Ovary (tissue), 3 donors: ENCODE measurements at regions not wholly inside any gene's neighbourhood (a gene's known extent, or its start where the extent isn't known, plus 50 kb on each side); places are given as distances from the start of the nearest gene placed in this dataset.
"Not testable (repeated sequence)": the region's sequence is repeated elsewhere in the genome, so short reads cannot be mapped to it uniquely, and the experiment has no call there.

Experiments
- CTCF ChIP-seq, 3 donors: fragments of 450-650 bp in 2 of 3; fragments of 200-600 bp in 1 of 3; IDR thresholded peaks; one replicate each; pipeline versions ENCODE4 v1.5.1 to v1.8.0; 2016 to 2022; ENCODE audit warnings: antibody characterized with exemption in 3 of 3, mild to moderate bottlenecking in 1 of 3
- POLR2A ChIP-seq: fragments of 450-650 bp; IDR thresholded peaks from one replicate; pipeline ENCODE4 v1.6.1; 2017; ENCODE audit warnings: antibody characterized with exemption, mild to moderate bottlenecking, moderate library complexity
- donor health status: DM: no; HTN: no; CAD: no.

DNA sequence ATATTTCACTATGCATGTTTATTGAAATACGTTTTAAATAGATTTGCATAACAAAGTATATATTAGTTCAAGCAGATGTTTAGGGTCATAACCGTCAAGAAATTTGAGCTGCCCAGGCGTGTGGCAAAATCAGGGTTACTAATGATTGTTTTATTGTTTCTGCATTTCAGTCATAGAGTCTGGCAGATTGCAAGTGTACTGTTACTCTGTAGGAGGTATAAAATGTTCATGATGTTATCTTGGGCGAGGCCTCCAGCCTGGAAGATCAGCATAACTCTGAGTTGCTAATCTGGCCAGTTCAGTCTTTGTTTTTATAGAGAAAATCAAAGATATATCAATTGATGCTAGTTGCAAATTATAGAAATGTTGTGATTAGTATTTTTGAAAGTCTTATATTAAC lies 410.9 kb downstream of the CHL1 start:
- not testable (repeated sequence) for TF ChIP-seq POLR2A; CTCF (IDR thresholded peaks at IDR 0.05)
